K562 (cell line): ENCODE measurements at regions not wholly inside any gene's neighbourhood (a gene's known extent, or its start where the extent isn't known, plus 50 kb on each side); places are given as distances from the start of the nearest gene placed in this dataset.

Source experiments
- ATAC-seq: fragments of 200-7000 bp; cut with Tn5 transposase; 3 replicates; pipeline ENCODE4 v1.9.1; 2020; ENCODE audit warnings: moderate library complexity
- BruUV-seq: library from RNA; stranded (reverse); fragments of 400-500 nt; replicated peaks from 2 replicates; lab custom pipeline; 2021; lab: Mats Ljungman, UMichigan
- CTCF ChIA-PET: fragments of 300-600 bp; formaldehyde crosslinking; extraction: SDS; loops from one replicate; lab custom pipeline; 2021; ENCODE audit warnings: low intra/inter-chr PET ratio; lab: Yijun Ruan, JAX
- POLR2A ChIA-PET: fragments of 300-600, 350-650 bp; sonication (Branson Sonifier 250); formaldehyde crosslinking; extraction: SDS; loops from one replicate; lab custom pipeline; 2021; ENCODE audit warnings: antibody characterized with exemption, inconsistent platforms; lab: Yijun Ruan, JAX
- DNase-seq, 4 experiments: peaks; one replicate each; pipeline versions ENCODE4 v3.0.0 to v3.0.0-alpha.2; 2011 to 2018; ENCODE audit warnings: low spot score in 3 of 4, mixed read lengths in 3 of 4; ENCODE audit errors: extremely low read depth in 1 of 4
- FAIRE-seq: peaks from 2 replicates; lab custom pipeline; 2011; peaks lifted over from hg19 to GRCh38; lab: Jason Lieb, UNC
- H2AFZ ChIP-seq: 2 replicates; pipeline ENCODE4 v1.6.0; 2011; ENCODE audit warnings: low read depth, low read length, control low read depth, inconsistent platforms
- H3K27ac ChIP-seq: fragments of 200-600 bp; 3 replicates; pipeline ENCODE4 v1.8.0; 2011; ENCODE audit warnings: low read depth, mild to moderate bottlenecking, control low read depth, inconsistent platforms, low read length, moderate library complexity, mixed read lengths; ENCODE audit errors: extremely low read depth
- H3K27me3 ChIP-seq, 2 experiments: fragments of 300-600 bp in 1 of 2; 2 replicates in 1 of 2; 3 replicates in 1 of 2; pipeline versions ENCODE4 v1.6.0 to v1.8.0; 2011; ENCODE audit warnings: inconsistent platforms in 2 of 2, low read length in 2 of 2, mild to moderate bottlenecking in 1 of 2, mixed read lengths in 1 of 2, moderate library complexity in 1 of 2; ENCODE audit not compliant: control insufficient read depth in 2 of 2, insufficient read depth in 2 of 2
- H3K36me3 ChIP-seq: fragments of 300-600 bp; 3 replicates; pipeline ENCODE4 v1.8.0; 2011; ENCODE audit warnings: mild to moderate bottlenecking, low read length, inconsistent platforms; ENCODE audit not compliant: control insufficient read depth, insufficient read depth
- H3K4me1 ChIP-seq, 2 experiments: fragments of 200-600 bp in 1 of 2; replicated peaks in 1 of 2; 2 replicates in 1 of 2; 3 replicates in 1 of 2; pipeline versions ENCODE4 v1.5.1 to v1.8.0; 2011; ENCODE audit warnings: inconsistent platforms in 2 of 2, low read length in 2 of 2, mild to moderate bottlenecking in 1 of 2, mixed read lengths in 1 of 2, moderate library complexity in 1 of 2; ENCODE audit not compliant: control insufficient read depth in 2 of 2, insufficient read depth in 2 of 2
- H3K4me2 ChIP-seq: 2 replicates; pipeline ENCODE4 v1.6.1; 2011; ENCODE audit warnings: low read length, control low read depth, inconsistent platforms, mixed read lengths; ENCODE audit not compliant: insufficient read depth
- H3K4me3 ChIP-seq: fragments of 200-600 bp; sonication (generic), shearing (Covaris generic); 2 replicates; pipeline ENCODE4 v1.5.1; 2016; ENCODE audit warnings: control low read depth, inconsistent platforms
- H3K79me2 ChIP-seq: fragments of 200-600 bp; 3 replicates; pipeline ENCODE4 v1.8.0; 2011; ENCODE audit warnings: low read length, inconsistent platforms; ENCODE audit not compliant: control insufficient read depth, insufficient read depth
- H3K9ac ChIP-seq, 2 experiments: 2 replicates each; pipeline versions ENCODE4 v1.6.0 to v1.6.1; 2011; ENCODE audit warnings: low read depth in 2 of 2, low read length in 2 of 2, control low read depth in 1 of 2, inconsistent platforms in 1 of 2, mild to moderate bottlenecking in 1 of 2, mixed read lengths in 1 of 2; ENCODE audit not compliant: insufficient read depth in 1 of 2
- H3K9me1 ChIP-seq: one replicate; pipeline ENCODE4 v1.6.0; 2011; ENCODE audit warnings: inconsistent platforms, mild to moderate bottlenecking, low read length, moderate library complexity; ENCODE audit not compliant: control insufficient read depth, insufficient read depth
- H3K9me3 ChIP-seq: replicated peaks from 2 replicates; pipeline ENCODE4 v1.5.1; 2011; ENCODE audit warnings: low read depth, low read length, inconsistent platforms; ENCODE audit not compliant: control insufficient read depth, insufficient read depth
- H4K20me1 ChIP-seq: replicated peaks from 2 replicates; pipeline ENCODE4 v1.6.1; 2011; ENCODE audit warnings: low read length, inconsistent platforms, mixed read lengths; ENCODE audit not compliant: control insufficient read depth, insufficient read depth
- ARID3A ChIP-seq: IDR thresholded peaks from 2 replicates; pipeline ENCODE4 v1.6.1; 2012; ENCODE audit warnings: low read depth, low read length, improper control_type of control experiment, borderline replicate concordance
- BCOR ChIP-seq: fragments of 450-650 bp; IDR thresholded peaks from 2 replicates; pipeline ENCODE4 v1.6.1; 2016
- E2F3 ChIP-seq: fragments of 250-450 bp; sonication (Bioruptor Pico); IDR thresholded peaks from 2 replicates; pipeline ENCODE4 v1.4.0; 2020; ENCODE audit warnings: mild to moderate bottlenecking
- FOXP1 ChIP-seq: sonication (generic); formaldehyde crosslinking; IDR thresholded peaks from 2 replicates; pipeline ENCODE4 v1.8.0; 2022; ENCODE audit warnings: mild to moderate bottlenecking, missing genetic modification reagents
- KAT8 ChIP-seq: fragments of 450-650 bp; IDR thresholded peaks from 2 replicates; pipeline ENCODE4 v1.6.1; 2016; ENCODE audit warnings: low read depth, mild to moderate bottlenecking
- MEF2A ChIP-seq: IDR thresholded peaks from 2 replicates; pipeline ENCODE4 v1.6.1; 2011; ENCODE audit warnings: low read depth, mild to moderate bottlenecking, low read length, moderate library complexity; ENCODE audit not compliant: control insufficient read depth
- SMARCB1 ChIP-seq: IDR thresholded peaks from 2 replicates; pipeline ENCODE4 v1.6.1; 2011; ENCODE audit warnings: improper control_type of control experiment, low read depth; ENCODE audit not compliant: insufficient read length
- SRSF3 ChIP-seq: fragments of 200-400 bp; formaldehyde crosslinking; IDR thresholded peaks from 2 replicates; pipeline ENCODE4 v1.6.1; 2016; ENCODE audit warnings: mild to moderate bottlenecking, low read length, moderate library complexity; ENCODE audit not compliant: insufficient read depth
- ZBTB49 ChIP-seq: sonication (generic); formaldehyde crosslinking; IDR thresholded peaks from 2 replicates; pipeline ENCODE4 v1.8.0; 2022; ENCODE audit warnings: missing genetic modification reagents, mild to moderate bottlenecking, borderline replicate concordance
- WGBS: fragments of 100-300 bp; shearing (Covaris generic); methylation state at CpG from one replicate; pipeline ENCODE4 v1.1.6; 2016; ENCODE audit warnings: low coverage, mixed read lengths; ENCODE audit not compliant: insufficient coverage; ENCODE audit errors: missing lambda C conversion rate; 5-methylcytosine and 5-hydroxymethylcytosine counted together
- in situ Hi-C: fragments of 300-500 bp; cut with MboI; formaldehyde crosslinking; loops from 4 replicates; pipeline ENCODE4 v1.15.0; 2018; ENCODE audit warnings: inconsistent platforms, mixed read lengths
- intact Hi-C: fragments of 100-400 bp; cut with micrococcal nuclease; formaldehyde crosslinking; loops from 2 replicates; pipeline ENCODE4 v1.14.2; 2022

- Histone ChIP-seq H3K79me2 (no peaks in the 10 kb centered on the region), H3K4me1 (no peaks in the 10 kb centered on the region), H3K36me3 (no peaks in the 10 kb centered on the region), H4K20me1 (no peaks in the 10 kb centered on the region), H3K9me1 (no peaks in the 10 kb centered on the region), H3K9ac (no peak overlapping the region), H3K27me3 (no peaks in the 10 kb centered on the region), H3K4me3 (no peak overlapping the region), H2AFZ (no peak overlapping the region), H3K4me2 (no peak overlapping the region), H3K9me3 (no peaks in the 10 kb centered on the region), H3K27ac (no peak overlapping the region)
- TF ChIP-seq KAT8: no peak
- TF ChIP-seq FOXP1: no peak
- no peak for TF ChIP-seq BCOR
- no peak for TF ChIP-seq SRSF3
- no peak for TF ChIP-seq E2F3 (CRISPR knock-in tag)
- TF ChIP-seq ZBTB49: no peak
- no peak for TF ChIP-seq MEF2A
- no peak for TF ChIP-seq SMARCB1
- TF ChIP-seq ARID3A: no peak
- ATAC-seq (no peak), DNase-seq (no peak), FAIRE-seq (no peak)
- in situ Hi-C loops: no loop called here
- BruUV-seq: no TSS peak
- ChIA-PET POLR2A (no interaction called here), CTCF (no interaction called here)
- WGBS: 0% methylated on average over 1 of the region's 1 CpG
- intact Hi-C loops: no loop called here
Measured at GRCh38 chr7:52648872-52649271, 386.6 kb upstream of the POM121L12 start.
